ENCODE measurements at regions not wholly inside any gene's neighbourhood (a gene's known extent, or its start where the extent isn't known, plus 50 kb on each side); places are given as distances from the start of the nearest gene placed in this dataset.
"Not testable (repeated sequence)": the region's sequence is repeated elsewhere in the genome, so short reads cannot be mapped to it uniquely, and the experiment has no call there.

DNA sequence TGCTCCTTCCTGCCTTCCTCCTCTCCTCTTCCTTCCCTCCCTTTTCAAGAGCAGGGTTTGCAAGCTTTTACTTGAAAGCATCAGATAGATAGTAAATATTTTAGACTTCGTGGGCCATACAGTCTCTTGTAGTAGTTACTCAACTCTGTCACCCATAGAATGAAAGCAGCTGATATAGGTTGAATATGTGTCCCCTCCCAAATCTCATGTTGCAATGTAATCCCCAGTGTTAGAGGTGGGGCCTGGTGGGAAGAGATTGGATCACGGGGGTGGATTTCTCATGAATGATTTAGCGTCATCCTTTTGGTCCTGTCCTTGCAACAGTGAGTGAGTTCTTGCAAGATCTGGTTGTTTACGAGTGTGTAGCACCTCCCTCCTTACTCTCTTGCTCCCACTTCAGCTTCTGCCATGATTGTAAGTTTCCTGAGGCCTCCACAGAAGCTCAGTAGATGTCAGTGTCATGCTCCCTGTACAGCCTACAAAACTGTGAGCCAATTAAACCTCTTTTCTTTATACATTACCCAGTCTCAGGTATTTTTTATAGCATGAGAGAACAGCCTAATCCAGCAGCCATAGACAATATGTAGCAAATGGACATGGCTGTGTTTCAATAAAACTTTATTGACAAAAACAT is 124.7 kb downstream of the ART5 start:
- TF ChIP-seq, protein P1, sequence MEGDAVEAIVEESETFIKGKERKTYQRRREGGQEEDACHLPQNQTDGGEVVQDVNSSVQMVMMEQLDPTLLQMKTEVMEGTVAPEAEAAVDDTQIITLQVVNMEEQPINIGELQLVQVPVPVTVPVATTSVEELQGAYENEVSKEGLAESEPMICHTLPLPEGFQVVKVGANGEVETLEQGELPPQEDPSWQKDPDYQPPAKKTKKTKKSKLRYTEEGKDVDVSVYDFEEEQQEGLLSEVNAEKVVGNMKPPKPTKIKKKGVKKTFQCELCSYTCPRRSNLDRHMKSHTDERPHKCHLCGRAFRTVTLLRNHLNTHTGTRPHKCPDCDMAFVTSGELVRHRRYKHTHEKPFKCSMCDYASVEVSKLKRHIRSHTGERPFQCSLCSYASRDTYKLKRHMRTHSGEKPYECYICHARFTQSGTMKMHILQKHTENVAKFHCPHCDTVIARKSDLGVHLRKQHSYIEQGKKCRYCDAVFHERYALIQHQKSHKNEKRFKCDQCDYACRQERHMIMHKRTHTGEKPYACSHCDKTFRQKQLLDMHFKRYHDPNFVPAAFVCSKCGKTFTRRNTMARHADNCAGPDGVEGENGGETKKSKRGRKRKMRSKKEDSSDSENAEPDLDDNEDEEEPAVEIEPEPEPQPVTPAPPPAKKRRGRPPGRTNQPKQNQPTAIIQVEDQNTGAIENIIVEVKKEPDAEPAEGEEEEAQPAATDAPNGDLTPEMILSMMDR (IDR thresholded peaks at IDR 0.05; ENCODE audit: poor library complexity, severe bottlenecking) = not testable (repeated sequence)
- TF ChIP-seq TAF1 (IDR thresholded peaks at IDR 0.05; ENCODE audit: low read depth); EP300 (conservative IDR thresholded peaks at IDR 0.05; ENCODE audit: poor library complexity, severe bottlenecking): not testable (repeated sequence)
- TF ChIP-seq, protein P2, sequence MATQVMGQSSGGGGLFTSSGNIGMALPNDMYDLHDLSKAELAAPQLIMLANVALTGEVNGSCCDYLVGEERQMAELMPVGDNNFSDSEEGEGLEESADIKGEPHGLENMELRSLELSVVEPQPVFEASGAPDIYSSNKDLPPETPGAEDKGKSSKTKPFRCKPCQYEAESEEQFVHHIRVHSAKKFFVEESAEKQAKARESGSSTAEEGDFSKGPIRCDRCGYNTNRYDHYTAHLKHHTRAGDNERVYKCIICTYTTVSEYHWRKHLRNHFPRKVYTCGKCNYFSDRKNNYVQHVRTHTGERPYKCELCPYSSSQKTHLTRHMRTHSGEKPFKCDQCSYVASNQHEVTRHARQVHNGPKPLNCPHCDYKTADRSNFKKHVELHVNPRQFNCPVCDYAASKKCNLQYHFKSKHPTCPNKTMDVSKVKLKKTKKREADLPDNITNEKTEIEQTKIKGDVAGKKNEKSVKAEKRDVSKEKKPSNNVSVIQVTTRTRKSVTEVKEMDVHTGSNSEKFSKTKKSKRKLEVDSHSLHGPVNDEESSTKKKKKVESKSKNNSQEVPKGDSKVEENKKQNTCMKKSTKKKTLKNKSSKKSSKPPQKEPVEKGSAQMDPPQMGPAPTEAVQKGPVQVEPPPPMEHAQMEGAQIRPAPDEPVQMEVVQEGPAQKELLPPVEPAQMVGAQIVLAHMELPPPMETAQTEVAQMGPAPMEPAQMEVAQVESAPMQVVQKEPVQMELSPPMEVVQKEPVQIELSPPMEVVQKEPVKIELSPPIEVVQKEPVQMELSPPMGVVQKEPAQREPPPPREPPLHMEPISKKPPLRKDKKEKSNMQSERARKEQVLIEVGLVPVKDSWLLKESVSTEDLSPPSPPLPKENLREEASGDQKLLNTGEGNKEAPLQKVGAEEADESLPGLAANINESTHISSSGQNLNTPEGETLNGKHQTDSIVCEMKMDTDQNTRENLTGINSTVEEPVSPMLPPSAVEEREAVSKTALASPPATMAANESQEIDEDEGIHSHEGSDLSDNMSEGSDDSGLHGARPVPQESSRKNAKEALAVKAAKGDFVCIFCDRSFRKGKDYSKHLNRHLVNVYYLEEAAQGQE (IDR thresholded peaks at IDR 0.05; ENCODE audit: borderline replicate concordance) = not testable (repeated sequence)

All from neural cell (in vitro differentiated cells).